H9 (cell line): ENCODE measurements at regions not wholly inside any gene's neighbourhood (a gene's known extent, or its start where the extent isn't known, plus 50 kb on each side); places are given as distances from the start of the nearest gene placed in this dataset.

Experiments used
- DNase-seq: peaks from one replicate; pipeline ENCODE4 v3.0.0-alpha.2; 2017
- H2AFZ ChIP-seq: one replicate; pipeline ENCODE4 v1.6.1; 2013; ENCODE audit warnings: mild to moderate bottlenecking, low read length, control low read depth, moderate library complexity
- H2AK5ac ChIP-seq: 2 replicates; pipeline ENCODE4 v1.6.1; 2013; ENCODE audit warnings: low read length, control low read depth, mixed read lengths; ENCODE audit not compliant: insufficient read length
- H2BK120ac ChIP-seq: one replicate; pipeline ENCODE4 v1.6.1; 2013; ENCODE audit warnings: low read depth, mild to moderate bottlenecking, low read length, control low read depth, inconsistent platforms; ENCODE audit not compliant: poor library complexity, severe bottlenecking
- H2BK12ac ChIP-seq: 2 replicates; pipeline ENCODE4 v1.6.1; 2013; ENCODE audit warnings: low read length, control low read depth, mixed read lengths, low read depth; ENCODE audit not compliant: insufficient read length
- H2BK15ac ChIP-seq: 2 replicates; pipeline ENCODE4 v1.6.1; 2013; ENCODE audit warnings: low read depth, low read length, control low read depth
- H2BK20ac ChIP-seq: one replicate; pipeline ENCODE4 v1.6.1; 2013; ENCODE audit warnings: low read depth, mild to moderate bottlenecking, low read length, control low read depth, inconsistent platforms; ENCODE audit not compliant: poor library complexity, severe bottlenecking
- H2BK5ac ChIP-seq: 2 replicates; pipeline ENCODE4 v1.6.1; 2013; ENCODE audit warnings: low read length, control low read depth, mixed read lengths; ENCODE audit not compliant: insufficient read length
- H3K14ac ChIP-seq: 2 replicates; pipeline ENCODE4 v1.6.1; 2013; ENCODE audit warnings: low read length, control low read depth; ENCODE audit not compliant: insufficient read depth
- H3K18ac ChIP-seq: 2 replicates; pipeline ENCODE4 v1.6.1; 2013; ENCODE audit warnings: low read depth, mild to moderate bottlenecking, mixed read lengths, low read length, control low read depth; ENCODE audit not compliant: insufficient read length
- H3K23ac ChIP-seq: 2 replicates; pipeline ENCODE4 v1.6.1; 2013; ENCODE audit warnings: low read length, control low read depth, mixed read lengths, low read depth; ENCODE audit not compliant: insufficient read length
- H3K23me2 ChIP-seq: 2 replicates; pipeline ENCODE4 v1.6.1; 2013; ENCODE audit warnings: low read depth, mild to moderate bottlenecking, mixed read lengths, low read length, control low read depth; ENCODE audit not compliant: insufficient read length, poor library complexity, severe bottlenecking
- H3K27ac ChIP-seq: 2 replicates; pipeline ENCODE4 v1.5.1; 2013; ENCODE audit warnings: low read length, control low read depth, mixed read lengths, low read depth; ENCODE audit not compliant: insufficient read length
- H3K27me3 ChIP-seq: 2 replicates; pipeline ENCODE4 v1.6.1; 2013; ENCODE audit warnings: low read length, control low read depth, inconsistent platforms; ENCODE audit not compliant: insufficient read depth
- H3K4ac ChIP-seq: 2 replicates; pipeline ENCODE4 v1.6.1; 2013; ENCODE audit warnings: low read depth, mild to moderate bottlenecking, control low read depth, inconsistent platforms, low read length, moderate library complexity
- H3K4me1 ChIP-seq: 2 replicates; pipeline ENCODE4 v1.6.1; 2013; ENCODE audit warnings: low read length, control low read depth, inconsistent platforms; ENCODE audit not compliant: insufficient read depth
- H3K4me2 ChIP-seq: 2 replicates; pipeline ENCODE4 v1.6.1; 2013; ENCODE audit warnings: low read length, control low read depth, mixed read lengths; ENCODE audit not compliant: insufficient read length, insufficient read depth
- H3K56ac ChIP-seq: 2 replicates; pipeline ENCODE4 v1.6.1; 2013; ENCODE audit warnings: low read depth, mild to moderate bottlenecking, mixed read lengths, low read length, control low read depth; ENCODE audit not compliant: insufficient read length
- H3K79me1 ChIP-seq: 2 replicates; pipeline ENCODE4 v1.6.1; 2013; ENCODE audit warnings: low read depth, mild to moderate bottlenecking, moderate library complexity, low read length, control low read depth, inconsistent platforms; ENCODE audit not compliant: insufficient read depth, poor library complexity, severe bottlenecking
- H3K79me2 ChIP-seq: 2 replicates; pipeline ENCODE4 v1.6.1; 2013; ENCODE audit warnings: low read length, control low read depth, inconsistent platforms; ENCODE audit not compliant: insufficient read depth
- H3K9ac ChIP-seq: 2 replicates; pipeline ENCODE4 v1.6.1; 2013; ENCODE audit warnings: low read length, control low read depth, mixed read lengths; ENCODE audit not compliant: insufficient read length; ENCODE audit errors: extremely low read depth
- H3K9me3 ChIP-seq: one replicate; pipeline ENCODE4 v1.6.1; 2013; ENCODE audit warnings: low read depth, low read length, inconsistent platforms; ENCODE audit not compliant: control insufficient read depth
- H3T11ph ChIP-seq: one replicate; pipeline ENCODE4 v1.6.1; 2013; ENCODE audit warnings: mild to moderate bottlenecking, low read length, control low read depth, inconsistent platforms
- H4K20me1 ChIP-seq: one replicate; pipeline ENCODE4 v1.6.1; 2013; ENCODE audit not compliant: control insufficient read depth, insufficient read length, insufficient read depth
- H4K5ac ChIP-seq: 2 replicates; pipeline ENCODE4 v1.6.1; 2013; ENCODE audit warnings: low read depth, mild to moderate bottlenecking, mixed read lengths, low read length, control low read depth; ENCODE audit not compliant: insufficient read length
- H4K8ac ChIP-seq: replicated peaks from 2 replicates; pipeline ENCODE4 v1.6.1; 2013; ENCODE audit warnings: low read length, control low read depth, mixed read lengths, low read depth; ENCODE audit not compliant: insufficient read length
- H4K91ac ChIP-seq: 2 replicates; pipeline ENCODE4 v1.6.1; 2013; ENCODE audit warnings: low read depth, mild to moderate bottlenecking, moderate library complexity, mixed read lengths, low read length, control low read depth; ENCODE audit not compliant: insufficient read length
- H3K27ac Mint-ChIP-seq, 3 experiments: 2 replicates in 2 of 3; 3 replicates in 1 of 3; pipeline ENCODE4 v1.8.0; 2020 to 2021; ENCODE audit warnings: mixed read lengths in 3 of 3, mild to moderate bottlenecking in 1 of 3, moderate library complexity in 1 of 3
- H3K27me3 Mint-ChIP-seq: 2 replicates; pipeline ENCODE4 v1.8.0; 2021; ENCODE audit warnings: low read depth, mild to moderate bottlenecking, moderate library complexity, mixed read lengths
- H3K36me3 Mint-ChIP-seq, 3 experiments: 2 replicates in 2 of 3; 3 replicates in 1 of 3; pipeline ENCODE4 v1.8.0; 2020 to 2021; ENCODE audit warnings: low read depth in 3 of 3, mixed read lengths in 3 of 3; ENCODE audit not compliant: insufficient read depth in 1 of 3
- H3K4me1 Mint-ChIP-seq, 2 experiments: 2 replicates each; pipeline ENCODE4 v1.8.0; 2020; ENCODE audit warnings: mixed read lengths in 2 of 2
- H3K4me3 Mint-ChIP-seq, 2 experiments: 2 replicates in 1 of 2; 3 replicates in 1 of 2; pipeline ENCODE4 v1.8.0; 2020 to 2021; ENCODE audit warnings: mild to moderate bottlenecking in 2 of 2, mixed read lengths in 2 of 2, moderate library complexity in 1 of 2
- H3K9me3 Mint-ChIP-seq, 2 experiments: 2 replicates in 1 of 2; 3 replicates in 1 of 2; pipeline ENCODE4 v1.8.0; 2020; ENCODE audit warnings: mild to moderate bottlenecking in 2 of 2, mixed read lengths in 2 of 2, moderate library complexity in 1 of 2
- TF ChIP-seq, protein P1 (sequence below): fragments of 200-600 bp; sonication (generic); conservative IDR thresholded peaks from 3 replicates; pipeline ENCODE4 v1.8.0; 2021; ENCODE audit warnings: antibody characterized with exemption, mild to moderate bottlenecking

DNA sequence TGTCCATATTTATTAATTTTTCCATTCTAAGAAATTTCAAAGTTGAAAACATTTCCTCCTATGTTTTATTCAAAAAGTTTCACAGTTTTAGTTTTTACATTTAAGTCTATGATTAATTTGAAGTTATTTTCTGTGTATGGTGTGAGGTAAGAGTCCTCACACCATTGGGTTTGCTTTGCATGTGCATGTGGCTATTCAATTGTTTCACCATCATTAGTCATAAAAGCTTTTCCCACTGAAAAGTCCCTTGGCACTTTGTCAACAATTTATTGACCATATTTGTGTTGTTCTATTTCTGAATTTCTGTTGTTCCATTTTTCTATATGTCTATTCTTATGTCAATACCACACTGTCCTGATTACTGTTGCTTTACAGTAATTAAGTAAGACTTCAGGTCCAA is 186.5 kb downstream of the KIF18A start:
- H2AFZ ChIP-seq = no peak overlapping the region
- no peaks in the 10 kb centered on the region for H3K79me2 ChIP-seq
- Mint-ChIP-seq H3K4me3 (no peak overlapping the region), H3K27me3 (no peaks in the 10 kb centered on the region; the same call in 1 of the 2 replicates), H3K27ac (no peak overlapping the region), H3K4me1 (no peaks in the 10 kb centered on the region), H3K9me3 (peaks cover 2 to 3% of the 10 kb centered on the region in 2 experiments; a peak in 1 of 5 replicates), H3K36me3 (no peaks in the 10 kb centered on the region)
- H3K4me1 ChIP-seq = no peaks in the 10 kb centered on the region
- no peak overlapping the region for H2BK120ac ChIP-seq
- no peak overlapping the region for H3K14ac ChIP-seq
- no peak overlapping the region for H2BK20ac ChIP-seq
- no peak overlapping the region for H4K8ac ChIP-seq
- no peak overlapping the region for H3T11ph ChIP-seq
- H2BK15ac ChIP-seq = no peak overlapping the region
- no peak overlapping the region for H2BK12ac ChIP-seq
- H3K4ac ChIP-seq = no peak overlapping the region
- TF ChIP-seq, protein P1, sequence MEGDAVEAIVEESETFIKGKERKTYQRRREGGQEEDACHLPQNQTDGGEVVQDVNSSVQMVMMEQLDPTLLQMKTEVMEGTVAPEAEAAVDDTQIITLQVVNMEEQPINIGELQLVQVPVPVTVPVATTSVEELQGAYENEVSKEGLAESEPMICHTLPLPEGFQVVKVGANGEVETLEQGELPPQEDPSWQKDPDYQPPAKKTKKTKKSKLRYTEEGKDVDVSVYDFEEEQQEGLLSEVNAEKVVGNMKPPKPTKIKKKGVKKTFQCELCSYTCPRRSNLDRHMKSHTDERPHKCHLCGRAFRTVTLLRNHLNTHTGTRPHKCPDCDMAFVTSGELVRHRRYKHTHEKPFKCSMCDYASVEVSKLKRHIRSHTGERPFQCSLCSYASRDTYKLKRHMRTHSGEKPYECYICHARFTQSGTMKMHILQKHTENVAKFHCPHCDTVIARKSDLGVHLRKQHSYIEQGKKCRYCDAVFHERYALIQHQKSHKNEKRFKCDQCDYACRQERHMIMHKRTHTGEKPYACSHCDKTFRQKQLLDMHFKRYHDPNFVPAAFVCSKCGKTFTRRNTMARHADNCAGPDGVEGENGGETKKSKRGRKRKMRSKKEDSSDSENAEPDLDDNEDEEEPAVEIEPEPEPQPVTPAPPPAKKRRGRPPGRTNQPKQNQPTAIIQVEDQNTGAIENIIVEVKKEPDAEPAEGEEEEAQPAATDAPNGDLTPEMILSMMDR = no peak
- no peak overlapping the region for H3K23ac ChIP-seq
- H3K27ac ChIP-seq = no peak overlapping the region
- no peak overlapping the region for H2AK5ac ChIP-seq
- H3K79me1 ChIP-seq = no peaks in the 10 kb centered on the region
- DNase-seq = no peak
- H3K27me3 ChIP-seq = no peaks in the 10 kb centered on the region
- no peak overlapping the region for H4K5ac ChIP-seq
- no peak overlapping the region for H2BK5ac ChIP-seq
- H3K18ac ChIP-seq = no peak overlapping the region
- H3K23me2 ChIP-seq = no peaks in the 10 kb centered on the region
- H4K20me1 ChIP-seq = no peaks in the 10 kb centered on the region
- no peak overlapping the region for H3K9ac ChIP-seq
- no peak overlapping the region for H3K56ac ChIP-seq
- H3K4me2 ChIP-seq = no peak overlapping the region
- H3K9me3 ChIP-seq = no peaks in the 10 kb centered on the region
- H4K91ac ChIP-seq = no peak overlapping the region
